Activated gamma-delta T cell treated with anti-CD3 and anti-CD28 coated beads, Interleukin-2, amount 50 U/mL, for 16 hours (primary cell): ENCODE measurements at regions not wholly inside any gene's neighbourhood (a gene's known extent, or its start where the extent isn't known, plus 50 kb on each side); places are given as distances from the start of the nearest gene placed in this dataset.

ENCODE experiments used
- DNase-seq: peaks from one replicate; pipeline ENCODE4 v3.0.0-alpha.2; 2020; ENCODE audit warnings: low read depth

DNA sequence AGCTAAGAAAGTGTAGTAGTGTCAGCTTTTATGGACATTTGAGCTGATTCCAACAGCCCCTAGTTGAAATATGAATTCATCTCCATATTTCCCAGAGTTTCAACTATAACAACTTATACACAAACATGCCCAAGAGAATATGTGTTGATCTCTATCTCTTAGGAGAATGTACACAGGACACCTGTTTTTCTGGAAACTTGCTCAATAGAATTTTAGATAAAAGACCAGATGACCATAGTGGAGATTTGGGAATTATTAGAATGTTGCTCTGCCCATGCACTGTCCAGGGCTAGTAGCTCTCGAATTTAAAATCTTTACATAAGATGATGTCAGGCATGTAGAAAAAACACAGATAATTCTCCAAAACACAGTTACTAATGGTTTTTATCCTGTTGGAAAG, 162.3 kb upstream of the VRK2 start:
- DNase-seq, result no peak

DNA sequence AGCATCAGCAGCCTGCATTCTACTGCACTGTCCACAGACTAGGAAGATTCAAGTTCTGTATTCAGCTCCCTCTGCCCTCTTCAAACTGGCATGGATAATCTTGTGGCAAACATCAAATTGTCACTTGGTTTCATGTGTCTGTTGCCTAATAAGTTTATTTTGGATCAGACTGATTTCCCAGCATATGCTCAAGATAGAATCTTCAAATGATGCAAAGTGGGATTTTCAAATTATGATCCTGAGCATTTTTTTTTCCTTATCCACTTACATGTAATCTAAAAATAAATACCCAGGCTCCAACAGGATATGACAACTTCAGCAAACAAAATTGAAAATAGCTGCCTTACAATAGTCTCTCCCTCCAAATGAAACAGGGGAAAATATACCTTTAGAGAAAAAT, 160.9 kb upstream of the VRK2 start:
- DNase-seq, result no peak

DNA sequence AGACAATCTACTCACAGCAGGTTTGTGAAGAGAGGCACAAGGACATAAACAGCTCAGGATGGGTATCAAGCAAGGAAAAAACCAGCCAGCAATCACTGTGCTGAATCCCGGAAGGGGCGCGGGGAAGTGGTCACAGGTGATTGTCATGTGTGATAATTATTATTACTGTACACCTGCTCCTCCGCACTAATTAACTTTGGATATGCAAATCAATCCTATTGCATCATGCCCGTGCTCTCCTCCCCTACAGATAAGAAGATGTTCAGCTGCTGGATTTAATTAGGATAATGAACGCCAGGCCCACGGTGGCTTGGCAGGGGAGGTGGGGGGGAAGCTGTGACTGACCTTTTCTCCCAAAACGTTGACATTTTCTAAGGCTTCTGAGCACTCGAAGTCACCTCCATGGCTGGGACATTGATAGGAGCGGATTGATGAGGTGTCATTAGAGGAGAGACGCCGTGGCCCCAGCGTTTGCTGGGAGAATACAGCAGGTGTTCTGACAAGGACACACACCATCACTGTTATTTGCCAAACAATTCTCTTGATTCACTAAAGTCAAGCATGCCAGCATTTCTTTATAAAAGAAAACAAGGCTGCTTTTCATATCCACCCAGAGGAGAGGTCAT, 160.3 kb upstream of the VRK2 start:
- no peak for DNase-seq

DNA sequence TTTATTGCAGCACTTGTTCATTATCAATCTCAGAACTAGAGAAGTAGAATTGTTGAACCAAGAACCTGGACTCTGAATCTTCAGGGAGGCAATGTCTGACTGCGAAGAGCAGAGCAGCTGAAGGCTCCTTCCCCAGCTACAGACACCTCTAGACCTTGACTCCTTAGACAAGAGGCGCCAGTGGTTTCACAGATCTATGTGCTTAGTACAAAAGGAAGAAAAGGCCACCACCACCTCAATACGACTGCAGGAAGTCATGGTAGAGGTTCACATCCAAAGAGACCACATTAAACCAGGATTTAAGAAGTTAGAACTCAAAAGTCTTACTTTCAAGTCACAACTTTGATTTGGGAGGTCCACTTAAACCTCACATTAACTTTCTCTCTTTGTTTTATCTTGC, 158.1 kb upstream of the VRK2 start:
- DNase-seq, result no peak

DNA sequence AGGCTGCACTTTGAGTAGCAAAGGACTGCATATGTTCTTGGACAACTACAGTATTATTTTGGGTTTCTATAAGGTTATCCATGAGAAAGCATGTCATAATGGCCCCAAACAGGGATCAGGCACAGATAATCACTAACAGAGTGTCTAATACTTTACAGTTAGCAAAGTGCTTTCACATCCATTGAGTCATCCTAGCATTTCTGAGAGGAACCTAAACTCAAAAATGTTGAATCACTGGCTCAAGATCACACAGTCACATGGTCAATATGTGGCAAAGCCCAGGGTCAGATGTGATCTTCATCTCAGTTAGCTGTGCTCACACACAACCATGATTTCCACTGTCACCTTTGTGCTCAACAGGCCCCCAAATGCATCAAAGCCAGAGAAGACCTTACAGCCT, 156.1 kb upstream of the VRK2 start:
- no peak for DNase-seq

DNA sequence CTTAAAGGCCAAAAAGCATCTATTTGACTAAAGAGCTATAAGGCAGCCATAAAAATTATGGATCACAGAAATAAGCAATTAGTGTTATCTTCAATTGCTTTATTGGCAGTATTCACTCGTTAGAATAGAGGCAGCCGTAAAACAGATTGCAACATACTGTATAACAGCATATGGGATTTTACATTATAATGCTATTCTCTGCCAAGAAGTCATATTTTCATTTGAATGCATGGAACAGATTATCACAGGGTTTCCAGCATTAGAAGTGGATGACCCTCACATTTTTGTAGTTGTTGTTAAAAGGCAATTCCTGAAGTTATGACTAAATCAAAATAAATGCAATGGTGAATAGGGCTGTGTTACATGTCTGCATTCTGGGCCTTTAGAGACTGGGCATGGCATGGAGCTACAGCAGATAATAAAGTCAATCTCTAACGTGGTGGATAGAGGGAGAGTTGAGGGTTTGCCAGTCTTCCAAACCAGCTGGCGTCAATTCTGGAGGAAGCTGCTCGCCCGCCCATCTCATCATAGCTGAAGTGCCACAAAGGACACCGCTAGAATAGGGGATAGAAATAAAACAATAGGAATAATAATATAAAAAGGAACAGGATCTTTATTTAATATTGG, 155.4 kb upstream of the VRK2 start:
- no peak for DNase-seq

DNA sequence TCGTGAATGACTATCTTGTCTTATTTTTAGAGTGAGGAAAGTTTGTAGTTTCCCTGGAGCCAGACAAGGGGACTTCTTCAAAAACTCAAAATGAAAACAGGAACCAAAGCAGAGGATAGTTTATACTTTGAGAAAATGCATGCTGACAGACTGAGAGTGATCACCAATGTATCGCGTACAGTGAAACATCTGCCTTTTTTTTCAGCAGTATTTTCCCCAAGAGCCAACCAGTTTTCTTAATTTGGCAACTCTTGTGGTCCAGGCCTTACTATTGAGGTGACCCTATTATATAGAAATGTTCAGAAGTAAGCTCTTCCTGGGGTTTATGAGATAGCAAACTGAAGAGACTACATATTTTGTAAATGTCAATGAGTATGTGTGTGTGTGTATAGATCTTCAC, 153.7 kb upstream of the VRK2 start:
- no peak for DNase-seq

DNA sequence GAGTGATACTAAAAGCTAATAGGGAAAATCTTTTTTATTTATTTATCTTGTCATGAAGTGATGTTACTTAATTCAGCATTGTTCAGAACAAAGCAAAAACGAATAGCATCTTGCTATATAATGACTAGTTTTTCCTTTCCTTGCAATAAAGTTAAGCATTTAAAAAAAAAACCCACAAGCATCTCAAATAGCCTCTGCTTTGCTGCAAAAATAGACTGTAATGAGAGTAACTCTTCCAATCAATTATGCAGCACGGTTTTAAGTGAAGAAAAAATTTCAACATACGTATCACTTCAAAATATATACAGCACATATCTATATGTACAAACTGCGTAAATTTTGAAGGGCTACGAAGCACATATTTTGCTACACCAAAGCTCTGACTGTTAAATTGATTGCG, 153.3 kb upstream of the VRK2 start:
- DNase-seq, result no peak

DNA sequence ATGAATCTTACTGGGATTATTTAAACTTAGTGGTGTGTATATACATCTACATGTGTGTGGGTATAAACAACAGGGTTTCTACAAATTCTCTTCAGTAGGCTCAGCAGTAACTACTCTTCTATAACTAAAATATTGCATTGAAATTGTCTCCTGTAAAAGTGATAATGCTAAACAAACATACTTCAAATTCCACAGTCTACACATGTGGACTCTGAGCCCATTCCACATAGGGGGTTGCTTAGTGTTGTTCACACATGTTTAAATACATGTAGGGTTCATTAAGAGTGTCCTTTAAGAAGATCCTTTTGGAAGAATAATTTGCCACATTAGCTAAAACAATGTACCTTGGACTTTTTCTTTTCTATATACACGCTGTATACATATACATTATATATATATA, 152.8 kb upstream of the VRK2 start:
- no peak for DNase-seq

DNA sequence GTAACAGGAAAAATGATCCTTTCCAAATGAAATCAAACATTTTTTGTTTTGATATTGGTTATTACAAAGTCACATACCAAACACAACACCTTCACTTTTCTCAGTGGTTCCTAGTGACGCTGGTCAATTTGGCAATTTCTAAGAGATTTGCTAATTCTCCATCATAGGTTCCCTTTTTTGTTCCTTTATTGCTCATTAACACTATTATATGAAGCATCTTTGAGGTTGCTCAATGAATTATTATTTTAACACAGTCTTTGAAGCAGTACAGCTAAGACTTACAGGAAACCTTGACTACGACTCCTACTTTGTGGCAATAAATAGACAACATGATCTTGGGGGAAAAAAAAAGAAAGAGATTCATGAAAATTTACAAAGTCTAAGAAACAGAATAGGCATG, 152.2 kb upstream of the VRK2 start:
- DNase-seq, result no peak

DNA sequence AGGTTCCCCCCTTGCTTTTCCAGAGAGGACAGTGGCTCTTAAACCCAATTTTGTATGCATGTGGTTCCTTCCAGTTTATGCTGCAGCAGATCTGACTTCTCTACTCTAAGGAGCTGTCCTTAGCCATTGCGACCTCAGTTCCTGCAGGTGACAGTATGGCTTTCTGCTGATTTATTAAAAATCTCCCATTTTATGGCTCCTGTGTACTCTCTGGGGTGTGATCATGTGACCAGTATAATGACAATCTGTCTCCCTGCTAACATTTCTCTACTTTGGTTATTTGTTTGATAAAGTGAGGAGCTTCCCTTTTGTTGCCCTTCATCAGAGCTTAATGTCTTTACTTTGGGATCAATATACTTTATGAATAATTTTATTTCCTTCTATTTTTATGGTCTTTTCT, 148.7 kb upstream of the VRK2 start:
- DNase-seq, result no peak

DNA sequence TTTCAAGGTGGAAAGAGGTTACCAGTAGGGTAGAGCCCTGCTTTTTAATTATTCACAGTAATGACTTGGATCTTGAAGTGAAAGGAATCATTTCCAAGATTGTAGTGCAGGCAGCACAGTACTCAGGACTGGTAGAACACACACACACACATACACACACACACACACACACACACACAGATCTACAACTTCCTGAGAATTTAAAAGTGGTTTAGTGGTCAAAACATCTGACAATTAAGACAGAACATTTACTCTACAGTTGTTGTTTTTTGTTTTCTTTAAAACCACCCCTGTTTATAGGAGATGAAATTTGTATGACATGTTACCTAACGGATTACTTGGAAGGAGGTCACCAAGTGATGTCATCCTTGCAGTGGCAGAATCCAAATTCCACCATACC, 146.7 kb upstream of the VRK2 start:
- DNase-seq, result no peak

DNA sequence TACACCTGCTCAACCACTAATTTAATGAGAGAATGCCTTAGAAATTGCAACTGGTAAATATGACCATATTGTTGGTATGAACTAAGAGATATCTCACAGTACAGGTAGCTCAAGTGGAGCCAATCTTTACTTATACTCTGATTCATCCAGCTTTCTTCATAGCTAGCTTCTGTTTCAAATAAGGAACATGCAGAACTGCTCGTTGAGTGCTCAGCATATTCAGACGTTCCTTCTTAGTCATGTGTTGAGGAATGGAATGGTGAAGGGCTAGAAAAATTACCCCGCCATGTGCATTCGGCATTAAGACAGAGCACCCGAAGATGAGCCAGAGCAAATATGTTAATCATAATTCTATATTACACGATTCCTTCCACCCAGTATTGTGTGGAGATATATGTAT, 144.0 kb upstream of the VRK2 start:
- DNase-seq, result no peak

DNA sequence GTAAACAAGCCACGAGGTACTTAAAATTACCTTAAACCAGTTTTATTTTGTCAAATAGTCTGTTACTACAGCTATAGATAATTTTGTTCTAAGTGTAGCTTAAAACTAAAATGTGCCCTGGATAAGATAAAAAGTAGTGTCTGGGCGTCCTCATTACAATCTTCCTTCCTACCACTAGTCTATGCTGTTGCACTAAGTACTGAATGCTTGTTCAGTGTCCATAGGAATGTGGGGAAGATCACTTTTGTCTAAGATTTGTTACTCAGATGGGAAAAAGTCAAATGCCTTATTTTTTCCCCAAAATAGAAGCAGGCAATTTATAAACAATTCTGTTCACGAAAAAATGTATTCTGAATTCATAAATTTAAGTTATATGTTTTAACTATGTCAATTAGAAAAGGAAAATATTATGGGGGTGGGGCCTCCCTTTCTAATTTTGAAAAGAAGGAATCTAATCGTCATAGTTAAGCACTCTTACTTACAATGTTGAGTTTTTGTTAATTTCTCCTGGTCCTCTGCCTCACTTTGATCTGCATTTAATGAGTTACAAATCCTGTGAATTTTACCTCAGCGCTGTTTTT, 140.4 kb upstream of the VRK2 start:
- no peak for DNase-seq

DNA sequence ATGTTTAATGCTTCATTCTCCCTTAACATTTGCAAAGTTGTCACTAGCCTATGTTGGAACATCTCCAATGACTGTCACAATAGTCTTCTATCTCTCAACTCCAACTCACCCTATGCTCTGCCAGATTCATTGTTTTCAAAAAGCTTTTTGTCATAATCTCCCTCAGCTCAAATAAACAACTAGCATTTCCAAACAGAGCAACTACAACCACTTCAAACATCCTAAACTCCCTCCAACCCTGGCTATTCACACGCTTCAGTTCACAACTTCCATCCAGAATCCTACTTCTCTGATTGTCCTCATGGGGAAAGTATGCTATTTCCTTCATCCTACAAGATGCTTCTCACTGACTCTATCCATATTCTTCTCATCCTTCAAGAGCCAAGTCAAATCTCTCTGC, 139.2 kb upstream of the VRK2 start:
- no peak for DNase-seq

DNA sequence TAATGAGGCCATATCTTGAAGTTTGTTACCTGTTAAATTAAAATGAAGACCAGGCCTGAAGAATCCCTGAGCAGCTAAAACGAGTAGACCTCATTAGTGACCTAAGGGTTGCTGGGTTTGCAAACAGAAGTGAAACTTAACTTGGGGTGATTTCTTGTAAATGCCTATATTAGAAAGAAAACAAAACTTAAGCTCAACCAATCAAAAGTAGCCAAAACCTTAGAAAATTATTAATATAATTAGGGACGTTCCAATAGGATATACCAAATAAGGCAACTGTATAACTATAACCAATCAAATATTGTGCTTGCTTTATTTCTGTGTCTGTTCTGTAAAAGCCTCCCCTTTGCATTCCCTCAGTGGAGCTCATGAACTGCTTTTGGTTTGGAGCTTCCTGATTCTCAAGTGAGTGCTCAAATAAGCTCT, 137.9 kb upstream of the VRK2 start:
- no peak for DNase-seq

DNA sequence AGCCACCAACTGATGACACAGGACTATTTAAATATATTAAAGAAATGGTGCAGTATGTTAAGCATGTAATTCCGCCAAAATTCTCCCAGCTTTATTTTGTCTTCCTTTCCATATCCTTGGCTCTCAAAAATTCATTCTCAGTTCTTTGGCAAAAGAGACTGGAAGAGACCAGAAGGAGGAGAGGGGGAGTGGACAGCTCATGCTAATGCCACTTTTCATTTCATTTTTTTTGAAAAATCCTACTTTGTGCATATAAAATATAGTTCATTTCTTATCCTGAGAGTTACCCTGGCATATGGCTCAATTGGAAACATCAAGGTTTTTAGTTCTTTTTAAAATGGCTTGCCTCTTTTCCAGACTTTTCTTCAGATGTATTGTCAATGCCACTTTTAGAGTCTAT, 128.5 kb upstream of the VRK2 start:
- no peak for DNase-seq

DNA sequence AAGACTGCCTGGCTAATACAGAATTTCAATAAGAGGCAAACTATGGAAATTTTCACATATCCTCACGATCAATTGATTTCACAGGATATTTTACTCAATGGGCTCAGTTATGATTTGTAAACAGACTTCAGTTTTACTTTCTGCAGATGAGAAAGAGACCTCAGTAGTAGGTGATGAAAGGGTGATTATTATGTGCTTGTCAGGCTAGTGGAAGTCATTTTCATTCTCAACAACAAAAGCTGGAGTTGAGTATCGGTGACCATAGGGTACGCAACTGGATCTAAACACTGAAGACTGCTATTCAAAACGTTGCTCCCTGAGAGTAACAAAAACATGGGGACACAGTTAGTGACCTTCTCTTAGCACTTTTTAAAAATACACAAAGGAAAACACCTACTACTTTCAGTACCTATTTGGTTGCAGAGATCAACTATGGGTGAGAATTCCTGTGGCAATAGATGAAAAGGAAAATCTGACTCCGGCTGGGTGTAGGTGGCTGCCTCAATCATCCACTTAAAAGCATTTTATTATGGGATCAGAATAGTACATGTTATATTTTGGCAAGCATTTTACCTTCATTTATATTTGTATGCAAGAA, 126.2 kb upstream of the VRK2 start:
- DNase-seq, result no peak

DNA sequence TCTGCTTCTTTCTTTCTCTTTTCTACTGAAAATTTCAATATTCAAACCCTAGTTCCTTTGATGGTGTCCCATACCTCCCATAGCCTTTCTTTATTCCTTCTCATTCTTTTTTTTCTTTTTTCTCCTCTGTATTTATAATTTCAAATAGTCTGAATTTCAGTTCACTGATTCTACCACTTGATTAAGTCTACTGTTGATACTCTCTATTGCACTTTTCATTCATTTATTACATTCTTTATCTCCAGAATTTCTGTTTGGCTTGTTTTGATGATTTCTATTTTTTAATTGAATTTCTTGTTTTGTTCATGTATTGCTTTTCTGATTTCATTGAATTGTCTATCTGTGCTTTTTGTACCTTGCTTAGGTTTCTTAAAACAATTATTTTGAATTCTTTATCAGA, 111.9 kb upstream of the VRK2 start:
- DNase-seq, result no peak

DNA sequence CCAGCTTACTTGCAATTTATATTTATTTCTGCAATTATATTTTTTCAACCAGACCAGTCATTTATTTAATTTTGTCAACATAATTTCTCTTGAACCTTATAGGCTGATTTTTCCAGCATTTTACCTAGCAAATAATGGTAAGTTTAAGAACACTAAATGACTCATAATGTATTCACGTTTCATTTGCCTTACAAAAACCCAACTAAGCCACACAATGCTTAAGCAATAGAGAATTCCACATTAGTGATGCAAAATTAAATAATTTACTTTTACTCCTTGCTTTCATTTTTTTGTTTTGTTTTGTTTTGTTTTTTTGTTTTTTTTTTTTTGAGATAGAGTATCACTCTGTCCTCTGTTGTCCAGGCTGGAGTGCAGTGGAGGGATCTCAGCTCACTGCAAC, 110.4 kb upstream of the VRK2 start:
- no peak for DNase-seq

DNA sequence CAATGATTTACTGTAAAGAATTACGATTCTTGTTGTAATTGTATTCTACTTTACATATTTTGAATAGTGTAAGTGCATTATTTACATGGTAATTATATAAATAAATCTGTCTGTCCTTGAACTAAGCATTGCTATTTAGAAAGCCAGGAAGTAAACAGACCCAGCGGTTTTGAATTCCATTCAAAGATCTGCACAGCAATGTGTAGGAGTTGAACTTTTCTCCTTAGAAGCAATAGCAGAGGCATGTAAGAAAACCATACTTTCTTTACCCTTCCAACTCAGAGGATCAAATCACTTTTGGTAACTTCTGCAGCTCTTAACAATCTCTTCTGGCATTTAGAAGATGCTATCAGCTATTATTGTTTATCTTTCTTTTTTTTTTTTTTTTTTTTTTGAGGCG, 109.2 kb upstream of the VRK2 start:
- DNase-seq, result no peak

DNA sequence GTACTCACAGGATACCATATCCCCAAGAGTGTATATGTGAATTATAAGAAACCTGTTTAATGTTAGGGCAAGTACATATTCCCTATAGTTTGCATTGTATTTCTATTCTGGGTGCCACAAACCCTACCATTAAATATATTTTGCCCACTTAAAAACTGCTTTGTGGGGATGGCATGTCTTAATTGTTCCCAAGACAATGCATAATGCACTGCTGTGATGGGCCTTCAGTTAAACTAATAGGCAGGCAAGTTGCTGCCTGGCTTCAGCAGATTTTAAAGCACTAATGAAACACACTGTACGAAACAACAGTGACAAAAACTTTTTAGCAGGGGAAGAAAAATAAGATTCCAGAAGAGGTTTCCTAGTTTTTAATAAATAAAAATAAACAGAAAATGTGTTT, 104.8 kb upstream of the VRK2 start:
- no peak for DNase-seq

DNA sequence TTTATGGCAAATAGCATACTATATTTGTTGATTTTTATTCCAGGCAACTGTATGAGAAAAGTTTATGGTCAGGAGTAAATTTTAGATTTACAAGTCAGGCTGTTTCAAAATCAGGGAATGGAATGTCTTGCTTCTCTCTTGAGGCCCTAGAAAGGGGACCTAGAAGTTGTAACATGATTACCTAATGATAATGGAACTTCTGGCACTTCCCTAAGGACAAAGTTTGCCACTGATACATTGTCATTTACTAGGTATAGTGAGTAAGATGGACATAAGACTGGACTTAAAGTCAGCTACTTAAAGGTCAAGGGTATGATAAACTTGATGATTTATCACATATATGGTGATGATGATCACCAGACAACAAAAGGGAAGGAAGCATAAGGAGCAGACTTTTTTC, 103.3 kb upstream of the VRK2 start:
- no peak for DNase-seq

DNA sequence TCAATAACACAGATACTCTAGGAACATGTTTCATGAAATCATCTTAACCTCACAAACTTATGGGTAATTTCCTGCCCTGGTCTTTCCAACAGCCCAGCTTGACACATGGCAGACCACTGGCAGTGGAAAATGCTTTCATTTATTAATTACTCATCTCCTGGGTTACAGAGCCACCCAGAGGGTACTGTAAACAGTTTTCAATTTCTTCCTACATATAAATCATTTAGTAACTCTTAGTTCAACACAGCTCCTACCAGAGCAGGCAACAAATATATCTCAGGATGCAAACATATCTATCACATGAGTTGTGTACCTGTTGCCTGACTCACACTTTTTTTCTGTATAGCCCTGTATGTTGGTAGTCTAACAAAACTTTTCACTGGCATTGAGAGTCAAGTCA, 99.2 kb upstream of the VRK2 start:
- DNase-seq, result no peak
